ENCODE measurements at regions not wholly inside any gene's neighbourhood (a gene's known extent, or its start where the extent isn't known, plus 50 kb on each side); places are given as distances from the start of the nearest gene placed in this dataset.

DNA sequence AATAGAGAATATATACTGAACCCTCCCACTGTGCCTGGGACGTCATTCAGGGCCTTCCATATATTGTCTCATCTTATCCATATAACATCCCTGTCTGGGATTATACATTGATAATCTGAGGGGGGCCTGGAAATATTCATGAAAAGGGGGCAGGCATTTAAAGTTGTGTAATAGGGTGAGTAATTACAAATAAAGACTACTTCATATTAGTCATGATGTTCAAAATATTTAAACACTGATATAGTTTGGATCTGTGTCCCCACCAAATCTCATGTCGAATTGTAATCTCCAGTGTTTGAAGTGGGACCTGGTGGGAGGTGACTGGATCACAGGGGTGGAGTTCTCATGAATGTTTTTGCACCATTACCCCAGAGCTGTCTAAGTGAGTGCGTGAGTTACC is 97.8 kb downstream of the AQP9 start:
- DNase-seq = no peak

DNA sequence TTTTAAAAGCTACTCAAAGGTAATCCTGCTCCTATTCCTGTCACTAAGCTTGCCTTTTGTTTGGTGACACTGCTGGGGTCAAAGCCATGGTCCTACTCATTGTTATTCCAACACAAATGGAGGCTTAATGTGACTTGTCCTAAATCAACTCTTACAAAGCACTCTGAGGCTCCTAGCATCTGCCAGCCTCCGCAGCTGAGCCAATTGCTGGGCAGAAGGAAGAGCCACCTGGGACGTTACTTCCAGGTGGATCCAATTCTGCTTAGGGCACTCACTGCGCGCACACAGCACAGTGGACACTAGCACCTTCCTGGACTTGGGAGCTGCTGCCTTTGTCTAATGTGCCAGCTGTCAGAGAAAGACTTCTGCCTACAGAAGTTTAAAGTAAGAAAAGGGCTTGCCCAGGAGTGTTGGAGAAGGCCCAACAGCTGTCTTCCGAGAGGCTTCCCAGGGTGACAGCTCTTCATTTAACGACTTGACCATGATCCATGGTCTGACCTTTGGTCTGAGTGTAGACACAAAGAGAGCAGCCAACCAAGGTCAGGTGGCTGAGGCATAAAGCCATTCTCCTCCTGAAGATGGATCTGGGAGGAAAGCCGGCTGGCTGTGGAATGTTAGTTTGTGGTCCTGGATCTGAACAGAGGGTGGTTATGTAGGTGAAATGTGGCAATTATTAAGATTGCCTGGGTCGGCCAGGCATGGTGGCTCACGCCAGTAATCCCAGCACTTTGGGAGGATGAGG is 102.2 kb downstream of the AQP9 start:
- DNase-seq = peak; percentile 63

- DNase-seq = peak; percentile 95
These were observed 103.7 kb downstream of the AQP9 start for GRCh38 chr15:58241872-58242271.

- DNase-seq = peak; percentile 99
These were observed 104.9 kb downstream of the AQP9 start for GRCh38 chr15:58243070-58243469.

DNA sequence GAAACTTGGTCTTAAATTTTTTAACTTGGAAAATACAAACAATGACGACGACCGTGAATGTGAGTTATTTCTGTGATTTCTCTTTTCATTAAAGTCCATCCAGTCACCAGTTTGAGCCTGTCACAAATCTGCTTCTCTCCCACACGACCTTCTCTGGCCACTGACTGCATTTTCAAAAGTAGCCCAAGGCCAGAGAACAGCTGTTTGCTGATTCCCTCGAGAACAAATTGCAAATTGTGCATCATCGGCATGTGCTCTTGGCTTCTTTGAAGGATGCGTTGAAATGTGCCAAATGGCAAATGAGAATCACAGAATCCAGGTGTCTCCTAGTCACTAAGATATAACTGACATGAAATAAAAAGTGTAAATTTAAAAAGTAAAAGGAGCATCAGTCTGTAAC is 106.4 kb downstream of the AQP9 start:
- peak; percentile 42 for DNase-seq

GRCh38 chr15:58246041-58246440 is 107.9 kb downstream of the AQP9 start:
- DNase-seq = no peak

- no peak for DNase-seq
These were observed 110.0 kb downstream of the AQP9 start for GRCh38 chr15:58247855-58248842.

DNA sequence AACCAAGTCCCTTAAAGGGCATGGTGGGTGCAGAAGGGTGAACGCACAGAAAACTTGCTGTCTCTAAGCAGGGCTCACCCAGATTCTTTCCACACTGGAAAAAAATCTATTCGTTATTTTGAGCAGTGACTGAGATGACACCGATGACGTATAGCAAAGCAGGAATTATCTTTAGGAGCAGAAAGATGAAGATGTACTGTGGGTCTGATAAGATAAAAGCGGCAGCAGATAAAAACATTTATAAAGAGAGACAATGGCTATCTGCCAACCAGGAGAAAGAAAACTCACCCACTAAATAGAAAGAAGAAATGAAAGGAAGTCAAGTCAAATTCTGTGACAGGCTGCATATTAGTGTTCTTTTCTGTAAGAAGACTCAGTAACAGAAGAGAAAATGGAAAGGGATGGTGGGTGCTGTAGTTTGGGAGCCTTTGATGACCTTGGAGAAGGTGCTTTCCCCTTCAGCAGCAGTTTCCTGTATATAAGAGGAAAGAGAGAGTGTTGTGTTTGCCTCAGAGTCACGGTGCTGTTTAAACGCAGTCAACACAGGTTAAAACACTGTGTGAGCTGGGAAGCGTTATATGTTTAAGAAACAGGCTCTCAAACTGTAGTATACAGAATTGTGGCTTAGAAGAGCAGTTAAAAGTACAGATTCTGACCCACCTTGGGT is 111.6 kb downstream of the AQP9 start:
- no peak for DNase-seq

DNA sequence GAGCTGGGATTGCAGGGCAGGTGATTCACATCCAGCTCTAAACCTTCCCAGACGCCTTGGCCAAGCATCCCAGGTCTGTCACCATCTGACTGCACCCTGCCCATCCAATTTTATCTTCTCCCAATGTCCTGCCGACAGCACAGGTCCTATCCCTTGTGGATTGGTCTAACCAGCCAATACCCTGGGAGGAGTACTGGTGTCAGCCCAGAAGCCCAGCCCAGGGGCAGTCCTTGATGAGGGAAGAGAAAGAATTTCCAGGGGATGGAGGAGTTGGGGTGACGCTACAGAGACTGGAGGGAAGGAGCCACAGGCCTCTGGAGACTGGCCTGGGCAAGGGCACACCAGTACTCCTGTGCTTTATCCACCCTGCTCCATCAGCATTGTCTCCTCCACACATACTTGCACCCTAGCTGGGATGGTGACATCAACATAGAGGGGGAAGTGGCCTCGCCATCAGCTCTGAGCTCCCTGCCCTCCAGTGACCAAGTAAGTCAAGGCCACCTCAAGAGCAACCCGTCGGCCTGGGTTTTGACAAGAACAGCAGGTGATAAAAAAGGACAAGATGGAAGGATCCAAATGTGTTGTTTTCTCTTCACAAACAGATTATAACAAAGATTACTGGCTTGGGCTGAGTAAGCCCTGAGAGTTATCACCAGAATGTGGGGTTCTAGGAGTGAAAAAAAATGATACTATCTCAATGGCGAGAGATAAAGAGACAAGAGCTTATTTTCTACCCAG is 114.6 kb downstream of the AQP9 start:
- no peak for DNase-seq

- DNase-seq = peak; percentile 69
These were observed 119.7 kb downstream of the AQP9 start for GRCh38 chr15:58257776-58258325.

- no peak for DNase-seq
These were observed 120.5 kb downstream of the AQP9 start for GRCh38 chr15:58258501-58259292.

DNA sequence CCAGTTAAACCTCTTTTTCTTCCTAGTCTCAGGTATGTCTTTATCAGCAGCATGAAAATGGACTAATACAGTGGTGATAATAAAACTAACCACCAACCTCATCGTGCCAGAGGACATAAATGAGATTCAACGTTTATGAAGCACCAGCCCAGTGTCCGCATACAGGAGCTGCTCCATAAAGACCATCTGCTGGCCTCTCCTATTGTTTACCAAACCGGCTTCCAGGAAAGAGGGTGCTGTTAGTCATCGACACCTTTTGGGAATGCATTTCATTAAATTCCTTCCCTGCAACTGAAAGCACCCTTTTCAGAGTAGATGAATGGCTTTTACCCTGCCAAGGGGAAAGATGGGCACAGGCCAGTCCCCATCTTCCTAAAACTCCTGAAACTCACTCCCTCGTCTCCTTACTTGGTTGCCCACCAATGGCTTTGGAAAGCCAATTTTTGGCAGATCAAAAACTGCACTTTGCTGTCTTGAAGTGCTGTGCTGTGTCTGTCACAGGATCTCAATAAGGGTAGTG is 122.1 kb downstream of the AQP9 start:
- peak; percentile 73 for DNase-seq

DNA sequence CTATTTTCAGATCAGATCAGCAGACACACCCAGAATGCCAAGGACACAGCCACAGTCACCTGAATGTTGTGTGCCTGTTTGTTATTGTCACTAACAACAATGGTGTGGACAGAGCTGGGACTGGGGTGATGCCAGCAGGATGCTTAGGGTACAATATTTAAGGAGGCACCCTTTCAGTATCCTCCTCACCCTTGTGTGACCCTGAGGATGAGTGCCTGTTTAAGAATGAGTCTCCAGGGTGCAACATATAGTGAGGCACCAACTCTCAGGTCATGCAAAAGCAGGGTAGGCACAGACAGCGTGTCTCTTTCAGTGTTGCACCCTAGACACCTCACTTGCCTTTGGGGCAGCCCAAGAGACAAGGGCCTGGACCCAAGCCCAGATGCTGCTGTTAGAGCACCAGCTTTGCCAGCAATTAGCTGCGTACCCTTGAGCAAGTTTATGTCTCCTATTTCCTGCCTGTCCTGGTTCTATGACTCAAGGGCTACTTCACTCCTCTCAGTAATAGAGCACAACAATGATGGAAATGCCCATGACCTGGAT is 122.6 kb downstream of the AQP9 start:
- peak; percentile 92 for DNase-seq

GRCh38 chr15:58261368-58261767 is 123.2 kb downstream of the AQP9 start:
- peak; percentile 33 for DNase-seq

GRCh38 chr15:58264053-58264971 is 126.1 kb downstream of the AQP9 start:
- peak; percentile 97 for DNase-seq

- no peak for DNase-seq
These were observed 128.9 kb downstream of the AQP9 start for GRCh38 chr15:58267051-58267450.

DNA sequence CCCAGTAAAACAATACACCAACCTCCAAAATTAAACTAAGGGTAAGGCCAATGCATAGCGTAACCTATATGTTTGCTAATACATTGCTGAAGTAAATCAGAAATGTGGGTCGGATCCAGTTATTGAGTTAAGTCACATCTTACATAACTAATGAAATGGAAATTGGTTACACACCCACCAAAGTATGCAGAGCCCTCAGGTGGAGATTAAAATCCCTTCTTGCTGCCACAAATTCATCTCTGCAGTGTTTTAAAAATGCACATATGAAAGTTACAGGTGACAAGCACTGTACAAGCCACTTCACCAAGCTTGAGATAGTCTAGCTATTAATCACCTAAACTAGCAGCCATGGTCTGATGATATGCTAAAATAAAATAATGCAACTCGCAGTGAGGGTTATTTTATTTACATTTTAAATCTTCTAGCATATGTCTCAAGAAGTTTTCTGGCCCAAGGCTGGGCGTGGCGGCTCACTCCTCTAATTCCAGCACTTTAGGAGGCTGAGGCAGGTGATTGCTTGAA is 130.6 kb downstream of the AQP9 start:
- DNase-seq = no peak

DNA sequence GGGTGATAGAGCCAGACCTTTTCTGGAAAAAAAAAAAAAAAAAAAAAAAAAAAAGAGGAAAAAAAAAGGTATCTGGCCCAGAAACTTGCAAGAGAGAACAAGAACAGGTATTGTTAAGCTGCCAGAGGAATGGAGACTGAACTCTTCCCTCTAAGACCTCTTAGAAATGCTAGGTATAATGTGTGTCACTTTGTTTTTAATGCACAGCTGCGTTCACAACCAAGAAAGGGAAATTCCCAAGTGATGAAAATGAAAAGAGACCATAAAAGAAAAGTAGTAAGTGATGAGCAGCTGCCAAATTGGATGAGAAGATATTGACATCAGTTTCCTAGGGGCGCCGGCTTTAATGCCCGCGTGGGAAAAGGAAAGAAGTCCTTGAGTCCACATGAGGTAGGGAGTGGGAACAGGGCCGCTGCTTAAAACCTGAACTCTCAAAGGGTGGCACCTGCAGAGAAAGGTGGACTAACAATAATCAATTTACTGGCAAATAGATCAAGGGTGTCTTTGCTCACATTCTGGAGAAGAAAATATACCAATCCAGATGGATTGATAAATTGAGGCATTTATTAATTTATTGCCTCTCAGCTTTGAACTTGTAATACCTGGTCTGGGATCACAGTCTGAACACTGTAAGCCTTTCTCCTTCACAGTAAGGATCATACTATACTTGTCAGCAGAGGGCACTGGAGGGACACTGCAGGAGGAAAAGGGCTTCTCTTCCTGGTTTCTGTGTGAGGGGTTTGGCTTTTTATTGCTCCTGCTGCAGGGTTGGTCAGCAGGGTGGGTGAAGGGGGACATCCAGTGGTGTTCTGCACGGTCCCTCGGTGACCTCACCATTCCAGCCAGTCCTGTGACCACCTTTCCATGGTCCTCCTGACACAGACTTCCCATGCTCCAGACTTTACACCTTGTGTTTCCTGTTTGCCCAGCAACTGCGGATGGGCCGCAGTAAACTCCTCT is 131.6 kb downstream of the AQP9 start:
- DNase-seq = peak; percentile 89
